Breast epithelium (tissue), 4 donors: ENCODE measurements at regions not wholly inside any gene's neighbourhood (a gene's known extent, or its start where the extent isn't known, plus 50 kb on each side); places are given as distances from the start of the nearest gene placed in this dataset.
A peak's percentile ranks its signal among the peaks of the same experiment; 100 is the strongest.

Source experiments
- DNase-seq, 2 donors: peaks; one replicate each; pipeline ENCODE4 v3.0.0-alpha.2; 2019; ENCODE audit warnings: low spot score in 2 of 2
- H3K27ac ChIP-seq, 2 donors: fragments of 200-600 bp; sonication (generic) in 1 of 2; one replicate each; pipeline ENCODE4 v1.5.1; 2016 to 2019; ENCODE audit warnings: mild to moderate bottlenecking in 1 of 2
- H3K27me3 ChIP-seq, 2 donors: fragments of 200-600 bp; sonication (generic) in 1 of 2; one replicate each; pipeline versions ENCODE4 v1.5.1 to v1.6.0; 2017 to 2019; ENCODE audit warnings: control low read depth in 1 of 2, mild to moderate bottlenecking in 1 of 2
- H3K36me3 ChIP-seq: fragments of 200-600 bp; one replicate; pipeline ENCODE4 v1.5.1; 2019
- H3K4me1 ChIP-seq, 2 donors: fragments of 200-600 bp; sonication (generic); one replicate each; pipeline ENCODE4 v1.5.1; 2016 to 2019; ENCODE audit warnings: control low read depth in 1 of 2
- H3K4me3 ChIP-seq, 3 donors: fragments of 200-600 bp; sonication (generic); 1 replicate in 2 of 3; 2 replicates in 1 of 3; pipeline ENCODE4 v1.5.1; 2016 to 2019; ENCODE audit warnings: mild to moderate bottlenecking in 3 of 3, moderate library complexity in 2 of 3
- H3K9me3 ChIP-seq, 2 donors: fragments of 200-600 bp; sonication (generic) in 1 of 2; one replicate each; pipeline ENCODE4 v1.5.1; 2016 to 2019; ENCODE audit warnings: control low read depth in 1 of 2
- CTCF ChIP-seq, 3 donors: fragments of 450-650 bp; IDR thresholded peaks; one replicate each; pipeline ENCODE4 v1.5.1; 2016 to 2017; ENCODE audit warnings: antibody characterized with exemption in 3 of 3, mild to moderate bottlenecking in 3 of 3, moderate library complexity in 3 of 3
- POLR2A ChIP-seq: fragments of 450-650 bp; IDR thresholded peaks from one replicate; pipeline ENCODE4 v1.6.1; 2016; ENCODE audit warnings: antibody characterized with exemption, mild to moderate bottlenecking, moderate library complexity
- POLR2AphosphoS5 ChIP-seq, 3 donors: sonication (generic); formaldehyde crosslinking; IDR thresholded peaks; one replicate each; pipeline ENCODE4 v1.6.1; 2017; ENCODE audit warnings: antibody characterized with exemption in 3 of 3
- intact Hi-C: fragments of 100-400 bp; cut with DNase I; formaldehyde crosslinking; loops from one replicate; pipeline ENCODE4 v1.15.1; 2023; ENCODE audit warnings: low total_unique reads

DNA sequence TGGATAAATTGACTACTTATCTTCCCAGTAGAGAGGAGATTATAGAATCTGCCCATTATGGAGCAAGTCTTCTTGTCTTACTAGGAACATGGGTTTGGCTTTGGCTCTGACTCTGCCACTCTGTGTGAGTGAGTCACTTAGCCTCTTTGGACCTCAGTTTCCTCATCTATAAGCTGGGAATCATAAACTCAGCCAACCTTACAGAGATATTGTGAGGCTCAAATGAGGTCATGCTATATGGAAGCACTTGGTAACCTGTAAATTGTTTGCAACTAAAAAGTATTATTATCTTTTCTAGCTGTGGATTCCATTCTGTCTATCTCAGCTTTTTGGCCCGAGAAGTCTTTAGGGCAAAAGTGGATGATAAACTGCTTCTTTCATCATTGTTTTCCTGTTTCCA is 186.8 kb upstream of the TSC22D1 start:
- Histone ChIP-seq H3K27ac (no peak overlapping the region), H3K9me3 (no peaks in the 10 kb centered on the region), H3K4me3 (no peak overlapping the region), H3K4me1 (no peaks in the 10 kb centered on the region), H3K27me3 (no peaks in the 10 kb centered on the region), H3K36me3 (no peaks in the 10 kb centered on the region)
- no peak for DNase-seq
- intact Hi-C loops = loop anchor here (10.0 kb wide), 1 partner anchor 122 kb away; no protein-coding TSS in a partner anchor
- TF ChIP-seq POLR2A (no peak), POLR2AphosphoS5 (IDR thresholded peaks at IDR 0.05) (no peak), CTCF (IDR thresholded peaks at IDR 0.05) (no peak)

DNA sequence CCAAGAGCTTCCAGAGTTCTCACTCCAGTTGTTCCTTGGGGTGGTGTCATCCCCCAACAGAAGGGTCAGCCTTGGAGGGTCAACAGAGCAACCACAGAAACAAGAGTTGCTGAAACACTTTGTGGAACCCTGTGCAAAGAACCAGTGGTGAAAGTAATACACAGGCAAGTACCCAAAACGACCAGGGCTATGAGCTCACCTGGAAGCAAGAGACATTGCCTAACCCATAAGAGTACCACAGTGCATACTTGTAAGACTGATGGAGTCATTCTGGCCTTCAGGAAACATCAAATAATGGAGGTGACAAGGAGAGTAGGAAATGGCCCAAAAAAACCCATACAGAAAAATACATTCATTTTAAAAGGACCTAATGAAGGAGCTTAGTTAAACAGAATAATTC is 184.3 kb upstream of the TSC22D1 start:
- Histone ChIP-seq H3K36me3 (no peaks in the 10 kb centered on the region), H3K27me3 (no peaks in the 10 kb centered on the region), H3K4me3 (no peak overlapping the region), H3K4me1 (no peaks in the 10 kb centered on the region), H3K27ac (peak overlapping the region; percentile 53 to 64), H3K9me3 (no peaks in the 10 kb centered on the region)
- intact Hi-C loops = loop anchor here (10.0 kb wide), 1 partner anchor 124 kb away; no protein-coding TSS in a partner anchor
- DNase-seq = no peak
- TF ChIP-seq CTCF (IDR thresholded peaks at IDR 0.05) (no peak), POLR2A (no peak), POLR2AphosphoS5 (IDR thresholded peaks at IDR 0.05) (no peak)

DNA sequence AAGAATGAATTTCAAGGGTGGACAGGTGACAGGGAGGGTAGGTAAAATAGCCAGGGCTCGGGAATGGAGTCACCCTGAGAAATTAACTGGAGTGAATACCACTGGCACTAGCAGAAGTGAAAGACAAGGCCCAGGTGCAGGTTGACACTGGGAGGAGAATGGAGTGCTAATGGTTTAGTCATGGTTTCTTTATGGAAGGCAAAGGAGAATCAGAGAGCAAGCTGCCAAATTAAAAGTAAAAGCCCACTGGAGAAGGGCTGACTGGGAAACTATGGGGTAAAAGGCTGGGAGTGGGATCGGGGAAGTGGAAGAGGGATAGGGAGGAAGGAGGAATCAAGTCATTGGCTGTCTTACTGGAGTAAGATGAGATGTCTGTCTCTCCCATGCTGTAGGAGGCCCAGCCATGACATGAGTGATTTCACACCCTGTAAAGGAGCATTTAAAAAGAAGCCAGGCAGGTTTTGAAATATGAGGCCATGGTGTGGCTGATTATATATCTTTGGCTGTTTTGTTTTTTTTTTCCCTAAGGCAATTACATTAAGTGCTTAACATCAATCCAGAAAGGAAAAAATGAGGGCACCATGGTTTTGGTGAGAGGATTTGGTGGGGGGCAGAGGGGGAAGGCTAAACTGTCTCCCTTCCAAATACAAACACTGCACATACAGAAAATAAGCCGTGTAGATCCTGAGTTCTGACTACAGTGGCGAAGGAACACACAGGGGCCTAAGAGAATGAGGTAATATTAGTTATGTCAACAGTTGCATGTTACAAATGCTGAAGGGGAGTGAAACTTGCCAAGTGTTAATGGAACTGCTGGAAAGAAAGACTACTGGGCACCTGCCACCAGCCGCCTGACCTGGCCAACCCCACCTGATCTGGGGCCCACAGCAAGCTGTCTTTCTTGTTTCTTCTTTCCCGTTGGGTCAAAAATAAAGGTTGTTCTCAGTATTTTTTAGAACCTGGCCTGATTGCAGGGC is 183.5 kb upstream of the TSC22D1 start:
- Histone ChIP-seq H3K4me3 (no peak overlapping the region), H3K4me1 (no peaks in the 10 kb centered on the region), H3K36me3 (no peaks in the 10 kb centered on the region), H3K27ac (peak overlapping the region; percentile 53 to 64), H3K27me3 (no peaks in the 10 kb centered on the region), H3K9me3 (no peaks in the 10 kb centered on the region)
- DNase-seq = peak; percentile 46 to 57
- TF ChIP-seq POLR2AphosphoS5 (IDR thresholded peaks at IDR 0.05) (no peak), POLR2A (no peak), CTCF (IDR thresholded peaks at IDR 0.05) (no peak)
- intact Hi-C loops = loop anchor here (10.0 kb wide), 1 partner anchor 125 kb away; no protein-coding TSS in a partner anchor

DNA sequence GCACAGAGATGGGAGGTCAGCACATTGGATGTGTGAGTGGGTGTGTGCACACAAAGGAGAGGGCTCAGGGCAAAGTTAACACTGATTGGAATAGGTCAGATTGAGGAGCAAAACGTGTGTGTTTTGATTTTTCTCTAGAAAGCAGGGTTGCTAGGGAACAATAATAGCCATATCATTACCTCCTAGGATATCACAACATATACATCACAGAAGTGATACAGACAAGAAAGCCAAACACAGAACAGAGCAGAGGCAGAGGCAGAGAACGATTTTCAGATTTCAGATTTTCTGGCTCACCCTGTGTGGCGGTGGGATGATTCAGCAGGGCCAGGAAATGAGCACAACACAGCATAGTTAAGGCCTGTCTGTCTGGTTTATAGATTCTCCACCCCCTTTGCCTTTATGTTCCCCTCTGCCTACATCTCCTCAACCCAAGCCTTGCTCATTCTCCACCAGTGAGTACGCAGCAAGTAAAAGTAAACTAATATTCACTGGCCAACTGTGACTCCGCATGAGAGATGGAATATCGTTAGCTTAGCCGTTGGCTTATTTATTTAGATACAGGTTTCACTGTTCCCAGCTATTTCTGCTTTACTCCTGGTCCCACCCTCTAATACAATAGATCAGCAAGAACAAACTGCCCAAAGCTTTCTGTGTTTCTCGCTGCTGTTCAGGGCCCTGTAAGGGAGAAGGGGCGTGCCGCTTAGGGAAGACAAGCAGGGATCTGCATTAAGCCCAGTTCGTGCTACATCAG is 182.7 kb upstream of the TSC22D1 start:
- Histone ChIP-seq H3K27me3 (no peaks in the 10 kb centered on the region), H3K9me3 (no peaks in the 10 kb centered on the region), H3K27ac (peak overlapping the region; percentile 53 to 64), H3K4me3 (no peak overlapping the region), H3K4me1 (no peaks in the 10 kb centered on the region), H3K36me3 (no peaks in the 10 kb centered on the region)
- TF ChIP-seq POLR2A = no peak
- TF ChIP-seq CTCF (IDR thresholded peaks at IDR 0.05) = no peak
- no peak for TF ChIP-seq POLR2AphosphoS5 (IDR thresholded peaks at IDR 0.05)
- DNase-seq = no peak
- intact Hi-C loops = no loop called here
